GM13976 (cell line): ENCODE measurements at regions not wholly inside any gene's neighbourhood (a gene's known extent, or its start where the extent isn't known, plus 50 kb on each side); places are given as distances from the start of the nearest gene placed in this dataset.

Source experiments
- DNase-seq: peaks from one replicate; pipeline ENCODE4 v3.0.0; 2012; ENCODE audit warnings: low spot score
- in situ Hi-C: fragments of 300-500 bp; cut with MboI; formaldehyde crosslinking; loops from one replicate; pipeline ENCODE4 v1.12.0; 2022; ENCODE audit warnings: low sequenced_read_pairs, mixed read lengths, inconsistent platforms; ENCODE audit not compliant: unreplicated experiment
- TF ChIP-seq, protein P1 (sequence below): IDR thresholded peaks from 2 replicates; pipeline ENCODE4 v1.5.1; 2012; ENCODE audit warnings: borderline replicate concordance, mild to moderate bottlenecking; ENCODE audit not compliant: insufficient read depth; ENCODE audit errors: extremely low read depth, missing control alignments, control extremely low read depth

DNA sequence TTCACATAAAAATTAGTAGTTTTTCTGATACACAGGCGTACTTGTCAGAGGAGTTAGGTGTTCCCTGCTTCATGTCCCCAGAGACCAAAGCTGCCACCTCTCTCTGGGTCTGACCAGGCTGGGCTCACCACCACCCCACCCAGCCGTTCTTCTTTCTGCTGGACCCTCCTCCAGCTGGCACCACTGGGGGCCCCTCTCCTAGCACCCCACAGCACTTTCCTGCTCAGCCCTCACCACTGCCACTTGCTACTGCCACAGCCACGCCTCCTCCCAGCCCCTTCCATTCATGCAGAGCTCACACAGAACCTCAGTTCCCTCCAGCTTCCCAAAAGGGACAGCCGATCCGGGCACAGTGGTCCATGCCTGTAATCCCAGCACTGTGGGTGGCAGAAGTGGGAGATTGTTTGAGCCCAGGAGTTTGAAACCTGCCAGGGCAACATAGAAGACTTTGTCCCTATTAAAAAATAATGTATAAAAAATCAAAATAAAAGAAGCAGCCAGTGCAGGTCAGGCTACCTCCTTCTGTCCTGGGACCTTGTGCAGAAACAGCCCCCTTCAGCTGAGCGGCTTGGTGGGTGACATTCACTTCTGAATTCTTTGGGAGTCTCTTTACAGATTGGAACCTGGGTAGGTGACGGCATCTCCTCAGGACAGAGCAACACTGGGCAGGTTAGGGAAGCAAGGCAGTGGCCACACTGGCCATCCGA, 208.3 kb downstream of the TOMM20 start:
- no peak for DNase-seq
- TF ChIP-seq, protein P1, sequence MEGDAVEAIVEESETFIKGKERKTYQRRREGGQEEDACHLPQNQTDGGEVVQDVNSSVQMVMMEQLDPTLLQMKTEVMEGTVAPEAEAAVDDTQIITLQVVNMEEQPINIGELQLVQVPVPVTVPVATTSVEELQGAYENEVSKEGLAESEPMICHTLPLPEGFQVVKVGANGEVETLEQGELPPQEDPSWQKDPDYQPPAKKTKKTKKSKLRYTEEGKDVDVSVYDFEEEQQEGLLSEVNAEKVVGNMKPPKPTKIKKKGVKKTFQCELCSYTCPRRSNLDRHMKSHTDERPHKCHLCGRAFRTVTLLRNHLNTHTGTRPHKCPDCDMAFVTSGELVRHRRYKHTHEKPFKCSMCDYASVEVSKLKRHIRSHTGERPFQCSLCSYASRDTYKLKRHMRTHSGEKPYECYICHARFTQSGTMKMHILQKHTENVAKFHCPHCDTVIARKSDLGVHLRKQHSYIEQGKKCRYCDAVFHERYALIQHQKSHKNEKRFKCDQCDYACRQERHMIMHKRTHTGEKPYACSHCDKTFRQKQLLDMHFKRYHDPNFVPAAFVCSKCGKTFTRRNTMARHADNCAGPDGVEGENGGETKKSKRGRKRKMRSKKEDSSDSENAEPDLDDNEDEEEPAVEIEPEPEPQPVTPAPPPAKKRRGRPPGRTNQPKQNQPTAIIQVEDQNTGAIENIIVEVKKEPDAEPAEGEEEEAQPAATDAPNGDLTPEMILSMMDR, result no peak
- in situ Hi-C loops, result no loop called here

DNA sequence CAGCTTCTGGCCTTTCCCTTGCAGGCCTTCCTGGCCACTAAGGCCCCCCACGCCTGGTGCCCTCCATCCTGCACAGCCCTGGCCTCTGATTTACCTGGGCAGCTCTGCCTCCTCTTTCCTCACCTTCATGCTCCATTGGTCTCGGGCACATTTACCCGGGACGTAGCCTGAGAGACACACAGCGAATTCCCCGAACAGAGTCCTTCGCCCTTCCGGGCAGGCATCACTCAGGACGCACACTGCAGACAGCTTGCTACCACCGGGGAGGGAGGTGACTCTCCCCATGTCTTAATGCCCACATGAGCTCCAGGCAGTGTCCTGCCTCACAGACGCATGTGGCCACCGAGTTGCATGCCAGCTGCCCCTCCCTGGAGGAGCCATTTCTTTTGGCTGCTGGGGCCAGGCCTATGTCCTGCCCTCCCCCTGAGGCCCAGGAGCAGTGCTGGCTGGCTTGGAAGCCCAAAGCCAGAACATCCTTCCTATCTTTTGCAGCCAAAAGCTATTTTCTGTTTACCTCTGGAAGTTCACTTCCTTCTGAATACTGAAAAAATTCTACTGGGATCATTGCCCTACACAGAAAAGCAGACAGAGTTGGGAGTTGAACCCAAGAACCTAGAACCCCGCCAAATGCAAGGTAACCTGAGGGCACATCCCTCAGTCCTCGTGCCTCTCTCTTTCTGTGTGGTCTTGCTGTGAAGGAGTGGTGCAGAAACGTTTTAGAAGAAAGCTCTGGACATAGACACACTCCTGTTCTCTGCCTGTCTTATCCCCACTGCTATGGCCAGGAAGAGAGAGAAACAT, 209.5 kb downstream of the TOMM20 start:
- TF ChIP-seq, protein P1, result no peak
- no peak for DNase-seq
- in situ Hi-C loops, result no loop called here

DNA sequence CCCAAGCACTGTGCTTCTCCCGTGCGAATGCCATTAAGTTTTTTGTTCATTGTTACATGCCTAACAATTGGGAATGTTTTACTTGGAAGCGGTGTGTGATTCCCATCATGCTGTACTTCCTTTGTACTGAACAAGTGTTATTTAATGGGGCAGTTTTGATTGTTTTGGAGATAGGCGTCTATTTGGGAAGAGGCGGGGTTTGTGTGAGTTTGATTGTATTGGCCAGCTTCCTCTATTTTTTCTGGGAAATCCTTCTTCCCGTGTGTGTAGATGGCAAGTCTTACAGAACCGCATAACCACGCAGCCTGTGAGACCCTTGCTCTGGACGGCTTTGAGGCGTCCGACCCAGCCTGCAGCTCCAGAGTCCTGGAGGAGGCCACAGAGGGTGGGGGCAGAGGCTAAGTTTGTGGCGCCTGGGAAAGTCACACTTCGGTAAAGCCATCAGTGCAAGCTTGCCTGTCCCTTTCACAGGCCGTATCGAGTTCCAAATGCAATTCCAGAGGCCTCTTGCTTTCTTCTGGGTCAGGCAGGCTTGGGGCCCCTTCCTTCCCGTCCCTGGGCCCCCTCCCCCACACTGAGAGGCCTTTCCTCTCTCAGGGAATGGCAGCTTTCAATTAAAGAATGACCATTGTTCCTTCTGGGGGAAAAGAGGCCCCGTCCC, 210.3 kb downstream of the TOMM20 start:
- DNase-seq, result no peak
- in situ Hi-C loops, result no loop called here
- TF ChIP-seq, protein P1, result no peak

DNA sequence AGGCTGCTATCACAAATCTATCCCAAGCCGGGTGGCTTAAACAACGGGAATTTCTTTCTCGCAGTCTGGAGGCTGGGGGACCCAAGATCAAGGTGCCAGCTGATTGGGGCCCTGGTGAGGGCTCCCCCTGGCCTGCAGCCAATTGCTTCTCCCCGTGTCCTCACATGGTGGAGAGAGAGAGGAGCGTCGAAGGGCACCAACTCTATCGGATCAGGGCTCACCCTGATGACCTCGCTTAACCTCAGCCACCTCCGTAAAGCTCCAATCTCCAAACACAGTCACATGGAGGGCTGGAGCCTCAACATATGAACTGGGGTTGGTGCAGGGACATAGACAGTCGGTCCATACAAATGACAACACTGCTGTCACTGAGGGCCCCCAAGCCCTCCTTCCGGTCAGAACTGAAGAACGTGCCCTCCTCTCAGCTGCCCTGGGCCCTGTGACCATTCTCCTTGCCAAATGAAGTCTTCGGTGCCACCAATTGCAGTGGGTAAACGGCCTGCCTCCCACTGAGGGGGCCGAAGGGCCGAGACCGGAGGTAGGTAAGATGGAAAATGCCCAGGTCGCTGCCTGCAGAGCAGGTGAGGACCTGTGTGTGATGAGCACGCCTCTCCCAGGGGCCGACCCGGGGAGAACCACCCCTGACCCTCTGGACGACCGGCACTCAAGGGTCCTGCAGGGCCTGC, 211.0 kb downstream of the TOMM20 start:
- TF ChIP-seq, protein P1, result no peak
- no peak for DNase-seq
- in situ Hi-C loops, result no loop called here

DNA sequence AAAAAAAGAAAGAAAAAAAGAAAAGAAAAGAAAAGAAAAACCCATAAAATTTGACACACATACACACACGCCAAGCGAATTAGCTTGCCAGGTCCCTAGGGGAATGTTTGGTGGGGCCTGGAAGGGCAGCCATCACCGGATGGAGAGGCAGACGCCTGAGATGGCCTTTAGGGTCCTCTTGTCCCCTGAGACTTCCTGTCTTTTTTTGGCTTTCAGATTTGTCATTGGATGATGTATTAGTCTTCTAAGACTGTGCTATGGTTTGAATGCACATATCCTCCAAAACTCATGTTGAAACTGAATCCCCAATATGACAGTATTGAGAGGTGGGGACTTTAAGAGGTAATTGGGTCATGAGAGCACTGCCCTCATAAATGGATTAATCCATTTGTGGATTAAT, 211.8 kb downstream of the TOMM20 start:
- in situ Hi-C loops, result no loop called here
- DNase-seq, result no peak
- TF ChIP-seq, protein P1, result no peak
